Sciatic nerve (tissue), 2 donors: ENCODE measurements at regions not wholly inside any gene's neighbourhood (a gene's known extent, or its start where the extent isn't known, plus 50 kb on each side); places are given as distances from the start of the nearest gene placed in this dataset.
"Not testable (repeated sequence)": the region's sequence is repeated elsewhere in the genome, so short reads cannot be mapped to it uniquely, and the experiment has no call there.

Experiments
- ATAC-seq: fragments of 200-7000 bp; cut with Tn5 transposase; one replicate; pipeline ENCODE4 v1.9.1; 2020; ENCODE audit warnings: mild to moderate bottlenecking, moderate library complexity
- DNase-seq: peaks from one replicate; pipeline ENCODE4 v3.0.0-alpha.2; 2020; ENCODE audit warnings: low spot score
- intact Hi-C: fragments of 100-400 bp; cut with DNase I; formaldehyde crosslinking; loops from one replicate; pipeline ENCODE4 v1.14.2; 2022
- donor health status: DM: no; HTN: no; CAD: no.
- donor health status: DM: no; HTN: no; CAD: no.

DNA sequence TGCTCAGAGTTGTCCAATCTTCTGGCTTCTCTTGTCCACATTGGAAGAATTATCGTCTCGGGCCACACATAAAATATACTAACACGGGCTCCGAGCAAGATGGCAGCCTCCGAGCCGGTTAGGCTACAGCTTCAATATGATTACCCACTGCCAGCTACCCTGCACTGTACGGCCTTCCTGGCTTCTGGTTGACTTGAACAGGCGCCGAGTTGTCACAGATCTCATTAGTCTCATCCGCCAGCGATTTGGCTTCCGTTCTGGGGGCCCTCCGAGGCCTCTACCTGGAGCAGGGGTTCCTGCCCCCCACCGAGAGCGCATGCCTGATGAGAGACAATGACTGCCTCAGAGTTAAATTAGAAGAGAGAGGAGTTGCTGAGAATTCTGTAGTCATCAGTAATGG is 101.2 kb upstream of the NUDT6 start:
- DNase-seq (no peak), ATAC-seq (no peak)
- intact Hi-C loops = no loop called here

DNA sequence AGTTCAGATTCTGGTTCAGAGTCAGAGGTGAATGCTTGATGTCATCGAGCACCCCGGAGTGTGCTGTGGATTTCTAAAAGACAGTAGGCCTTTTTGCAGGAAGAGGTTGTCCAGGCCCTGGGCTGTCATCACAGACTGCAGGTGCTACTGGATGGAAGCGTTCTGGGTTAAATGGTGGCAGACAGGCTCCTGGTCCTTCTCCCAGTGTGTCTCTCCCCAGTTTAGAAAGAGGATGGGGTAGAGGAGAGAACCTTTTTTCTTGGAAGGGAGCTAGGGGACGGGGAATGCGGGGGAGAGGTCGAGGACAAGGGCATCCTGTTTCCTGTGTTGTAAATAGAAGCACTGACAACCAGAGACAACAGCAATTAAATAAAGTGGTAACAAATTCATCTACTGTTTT is 102.3 kb upstream of the NUDT6 start:
- DNase-seq = no peak
- ATAC-seq = no peak
- intact Hi-C loops = no loop called here

DNA sequence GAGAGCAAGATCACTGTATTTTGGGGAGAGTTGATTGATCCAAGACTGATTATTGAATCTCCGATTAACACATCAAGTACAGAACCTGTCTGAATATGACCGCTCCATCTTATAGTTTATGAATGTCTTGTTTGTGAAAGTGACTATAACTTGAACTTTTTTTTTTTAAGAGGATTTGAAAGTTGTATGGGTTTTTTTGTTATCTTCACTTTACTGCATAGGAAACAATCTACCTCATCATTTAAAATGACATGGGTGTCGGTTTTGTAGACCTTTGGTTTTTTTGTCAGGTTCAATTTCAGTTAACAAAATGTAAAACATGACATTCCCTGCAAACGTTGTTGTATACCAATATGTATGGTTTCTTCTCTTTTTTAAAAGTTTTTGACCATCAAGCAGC is 103.0 kb upstream of the NUDT6 start:
- DNase-seq (no peak), ATAC-seq (no peak)
- intact Hi-C loops = no loop called here

DNA sequence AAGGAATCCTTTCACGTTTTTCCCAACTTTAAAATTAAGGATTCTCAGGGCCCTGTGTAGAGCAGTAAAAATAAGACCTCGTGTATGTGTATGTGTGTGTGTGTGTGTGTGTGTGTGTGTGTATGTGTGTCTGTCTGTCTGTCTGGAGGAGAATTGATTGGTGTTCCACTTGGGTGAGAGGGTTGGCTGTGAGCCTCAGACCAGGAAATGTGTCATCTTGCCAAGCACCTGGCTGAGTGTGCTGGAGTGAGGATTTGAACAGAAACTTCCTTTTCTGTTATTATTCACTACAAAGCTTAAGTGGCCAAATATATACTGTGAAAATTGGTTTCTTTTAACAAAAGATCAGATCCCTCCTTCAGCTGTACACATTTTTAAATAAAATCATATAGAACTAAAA is 103.6 kb upstream of the NUDT6 start:
- intact Hi-C loops, ATAC-seq, DNase-seq: not testable (repeated sequence)

DNA sequence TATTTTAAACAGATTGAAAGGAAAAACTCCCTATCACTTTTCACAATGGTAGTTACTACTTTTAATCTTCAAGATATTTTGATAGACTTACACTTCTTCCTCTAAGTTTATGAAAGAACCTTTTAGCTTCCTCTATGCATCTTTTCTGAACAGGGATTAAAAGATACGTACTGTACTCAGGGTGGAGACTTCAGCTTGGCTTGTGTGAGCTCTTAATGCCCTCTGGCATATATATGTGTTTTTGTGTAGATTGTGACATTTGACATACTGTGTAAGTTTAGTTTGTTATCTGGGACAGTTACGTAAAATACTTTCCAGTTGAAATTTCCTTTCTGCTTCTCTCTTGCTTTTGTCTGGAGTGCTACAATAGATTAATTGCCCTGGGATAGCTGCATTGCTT is 109.3 kb upstream of the NUDT6 start:
- DNase-seq = no peak
- intact Hi-C loops = no loop called here
- no peak for ATAC-seq

DNA sequence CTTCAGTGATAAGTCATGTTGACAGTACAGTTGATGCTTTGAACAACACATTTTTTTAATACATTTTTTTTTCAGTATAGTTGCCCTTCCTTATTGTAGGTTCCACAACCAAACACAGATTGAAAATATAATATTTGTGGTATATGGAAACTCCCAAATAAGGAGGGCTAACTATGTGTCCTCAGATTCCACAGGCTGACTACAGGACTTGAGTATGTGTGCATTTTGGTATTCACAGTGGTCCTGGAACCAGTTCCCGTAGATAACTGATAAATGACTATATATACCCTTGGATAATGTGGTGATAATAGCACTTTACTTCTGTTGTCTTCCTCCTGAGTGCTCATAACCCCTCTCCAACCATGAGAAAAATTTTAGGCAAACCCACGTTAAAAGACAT is 111.6 kb upstream of the NUDT6 start:
- intact Hi-C loops = no loop called here
- ATAC-seq (no peak), DNase-seq (no peak)

DNA sequence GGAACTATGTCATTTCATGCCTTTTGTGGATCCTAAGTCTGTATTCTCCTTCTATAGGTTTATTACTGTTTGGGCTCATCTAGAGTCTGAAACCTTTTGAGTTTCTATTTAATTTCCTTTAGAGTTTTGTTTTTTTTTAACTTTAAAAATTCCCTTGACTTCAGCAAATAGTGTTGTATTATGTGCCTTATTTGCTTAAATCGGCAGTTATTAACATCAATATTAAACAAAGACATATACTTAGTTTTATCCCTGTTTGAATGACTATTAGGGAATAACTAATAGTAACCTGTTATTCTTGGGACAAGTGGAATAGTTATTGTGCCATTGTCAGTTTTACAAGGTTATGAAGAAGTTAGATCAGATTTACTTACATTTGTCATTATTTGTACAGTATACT is 112.8 kb upstream of the NUDT6 start:
- intact Hi-C loops = no loop called here
- ATAC-seq (no peak), DNase-seq (no peak)

DNA sequence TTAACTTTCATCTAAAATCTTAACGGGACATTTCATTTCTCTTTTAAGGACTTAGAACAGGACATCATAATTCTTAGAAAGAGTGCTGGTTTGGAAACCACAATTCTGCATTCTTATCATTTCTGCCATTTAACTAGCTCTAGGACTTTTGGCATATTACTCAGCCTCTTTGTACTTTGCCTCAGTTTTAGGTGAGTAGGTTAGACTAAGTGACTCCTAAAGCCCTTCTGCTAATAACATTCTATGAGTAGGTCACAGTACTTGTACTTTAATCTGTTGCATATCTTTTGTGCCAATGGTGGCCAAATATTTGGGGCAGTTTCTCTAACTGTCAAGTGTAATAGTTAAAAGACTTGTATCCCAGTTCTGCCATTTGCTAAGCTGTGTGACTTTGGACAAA is 115.4 kb upstream of the NUDT6 start:
- DNase-seq = no peak
- intact Hi-C loops = no loop called here
- no peak for ATAC-seq

DNA sequence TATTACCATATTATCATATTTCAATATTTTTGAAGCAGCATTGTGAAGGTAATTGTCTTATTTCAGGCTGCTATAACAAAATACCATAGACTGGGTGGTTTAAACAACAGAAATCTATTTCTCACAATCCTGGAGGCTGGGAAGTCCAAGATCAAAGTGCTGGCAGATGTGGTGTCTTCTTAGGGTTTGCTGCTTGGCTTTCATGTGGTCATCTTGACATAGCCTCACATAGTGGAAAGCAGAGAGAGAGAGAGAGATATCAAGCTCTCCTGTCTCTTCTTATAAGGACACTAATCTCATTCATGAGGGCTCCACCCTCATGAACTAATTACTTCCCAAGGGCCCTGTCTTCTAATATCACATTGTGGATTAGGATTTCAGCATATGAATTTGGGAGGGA is 119.7 kb upstream of the NUDT6 start:
- no peak for ATAC-seq
- DNase-seq = no peak
- intact Hi-C loops = no loop called here

DNA sequence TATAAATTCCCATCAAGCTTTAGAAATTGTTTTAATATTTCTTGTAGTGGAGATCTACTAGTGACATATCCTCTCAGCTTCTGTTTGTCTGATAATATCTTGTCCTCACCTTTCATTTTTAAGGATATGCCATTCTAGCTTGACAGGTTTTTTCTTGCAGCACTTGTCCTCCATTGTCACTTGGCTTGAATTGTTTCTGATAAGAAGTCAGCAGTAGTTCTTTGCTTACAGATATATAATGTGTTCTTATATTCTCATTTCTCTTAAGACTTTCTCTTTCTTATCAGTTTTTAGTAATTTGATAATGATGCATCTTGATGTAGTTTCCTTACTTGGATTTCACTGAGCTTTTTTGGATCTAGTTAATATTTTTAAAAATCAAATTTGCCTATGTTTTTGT is 120.6 kb upstream of the NUDT6 start:
- DNase-seq = no peak
- intact Hi-C loops = no loop called here
- no peak for ATAC-seq

DNA sequence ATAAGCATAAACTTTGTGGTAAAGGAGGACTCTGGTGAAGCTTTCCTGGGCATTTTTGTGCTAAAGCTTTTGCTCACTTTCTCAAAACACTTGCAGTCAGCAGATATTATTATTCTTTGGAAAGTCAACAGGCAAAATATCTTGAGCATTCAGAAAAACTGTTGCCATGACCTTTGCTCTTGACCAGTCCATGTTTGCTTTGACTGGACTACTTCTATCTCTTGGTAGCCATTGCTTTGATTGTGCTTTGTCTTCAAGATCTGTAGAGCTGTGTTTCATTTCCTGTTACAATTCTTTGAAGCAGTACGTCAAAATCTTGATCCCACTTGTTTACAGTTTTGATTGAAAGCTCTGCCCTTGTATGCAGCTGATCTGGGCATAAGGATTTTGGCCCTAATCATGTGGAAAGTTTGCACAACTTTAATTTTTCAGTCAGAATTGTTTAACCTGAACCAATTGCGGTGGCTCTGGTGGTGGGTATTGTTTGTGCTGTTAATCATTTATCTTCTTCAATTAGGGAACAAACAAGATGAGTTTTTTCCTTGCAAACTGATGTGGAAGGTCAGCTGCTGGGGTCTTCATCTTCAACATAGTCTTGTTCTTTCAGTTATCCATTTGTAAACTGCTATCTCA is 121.5 kb upstream of the NUDT6 start:
- intact Hi-C loops = no loop called here
- DNase-seq (no peak), ATAC-seq (no peak)

DNA sequence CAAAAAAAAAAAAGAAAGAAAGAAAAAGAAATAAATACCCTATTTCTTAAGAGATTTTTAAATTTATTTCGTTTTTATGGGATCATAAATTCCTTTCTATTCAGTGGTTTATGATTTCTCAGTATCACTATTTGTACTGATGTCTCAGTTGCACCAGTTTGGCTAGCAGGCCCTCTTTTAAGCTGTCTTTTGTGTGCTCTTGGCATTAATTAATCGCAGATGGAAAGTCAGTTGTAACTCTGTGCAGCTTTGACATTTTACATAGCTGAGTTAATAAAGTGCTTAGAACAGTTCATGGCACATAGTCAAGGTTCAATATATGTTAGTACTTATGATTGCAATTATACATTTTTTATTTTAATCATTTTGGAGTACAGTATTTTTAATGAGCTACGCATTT is 123.7 kb upstream of the NUDT6 start:
- intact Hi-C loops = no loop called here
- no peak for ATAC-seq
- no peak for DNase-seq

DNA sequence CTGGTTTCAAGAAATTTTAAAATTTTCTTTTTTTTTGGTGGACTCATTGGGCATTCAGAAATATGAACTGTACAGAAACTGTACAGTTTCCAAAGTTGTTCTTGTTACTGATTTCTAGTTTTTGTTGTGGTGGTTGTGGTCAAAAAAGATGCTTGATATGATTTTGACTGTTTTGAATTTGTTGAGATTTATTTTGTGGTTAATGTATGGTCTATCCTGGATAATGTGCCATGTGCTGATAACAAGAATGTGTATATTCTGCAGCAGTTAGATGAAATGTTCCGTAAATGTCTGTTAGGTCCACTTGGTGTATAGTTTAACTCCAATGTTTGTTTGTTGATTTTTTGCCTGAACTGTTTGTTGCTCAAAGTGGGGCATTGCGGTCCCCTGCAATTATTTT is 127.6 kb upstream of the NUDT6 start:
- ATAC-seq (no peak), DNase-seq (no peak)
- intact Hi-C loops = no loop called here

DNA sequence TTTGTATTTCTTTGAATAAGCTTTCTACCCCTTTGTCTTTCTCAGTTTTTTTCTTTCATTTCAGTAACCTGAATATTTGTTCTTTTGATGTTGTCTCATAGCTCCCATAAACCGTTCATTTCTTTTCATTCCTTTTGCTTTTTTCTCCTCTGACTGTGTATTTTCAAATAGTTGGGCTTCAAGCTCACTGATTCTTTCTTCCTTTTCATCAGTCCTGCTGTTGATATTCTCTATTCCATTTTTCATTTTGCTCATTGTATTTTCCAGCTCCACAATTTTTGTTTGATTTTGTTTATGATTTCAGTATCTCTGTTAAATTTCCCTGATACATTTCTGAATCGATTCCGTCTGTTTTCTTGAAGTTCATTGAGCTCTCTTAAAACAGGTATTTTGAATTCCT is 129.6 kb upstream of the NUDT6 start:
- no peak for DNase-seq
- ATAC-seq = no peak
- intact Hi-C loops = no loop called here

DNA sequence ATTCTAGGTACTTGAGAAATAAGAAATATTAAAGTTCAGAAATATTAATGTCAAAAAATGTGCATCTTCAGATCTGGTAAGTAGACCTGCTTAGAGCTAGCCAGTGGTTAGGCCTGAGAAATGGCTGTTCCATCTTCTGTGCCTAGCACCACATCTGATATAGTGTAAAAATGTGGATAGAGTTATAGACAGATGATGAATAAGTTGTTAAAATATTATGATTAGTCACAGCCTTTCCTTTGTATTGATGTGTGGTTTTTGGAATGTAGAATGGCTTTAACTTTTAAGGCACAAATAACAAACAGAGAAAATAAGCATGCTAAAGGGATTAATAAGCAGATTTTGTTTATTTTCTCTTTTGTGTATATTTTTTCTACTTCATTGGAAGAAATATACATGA is 133.5 kb upstream of the NUDT6 start:
- intact Hi-C loops = no loop called here
- ATAC-seq (no peak), DNase-seq (no peak)

DNA sequence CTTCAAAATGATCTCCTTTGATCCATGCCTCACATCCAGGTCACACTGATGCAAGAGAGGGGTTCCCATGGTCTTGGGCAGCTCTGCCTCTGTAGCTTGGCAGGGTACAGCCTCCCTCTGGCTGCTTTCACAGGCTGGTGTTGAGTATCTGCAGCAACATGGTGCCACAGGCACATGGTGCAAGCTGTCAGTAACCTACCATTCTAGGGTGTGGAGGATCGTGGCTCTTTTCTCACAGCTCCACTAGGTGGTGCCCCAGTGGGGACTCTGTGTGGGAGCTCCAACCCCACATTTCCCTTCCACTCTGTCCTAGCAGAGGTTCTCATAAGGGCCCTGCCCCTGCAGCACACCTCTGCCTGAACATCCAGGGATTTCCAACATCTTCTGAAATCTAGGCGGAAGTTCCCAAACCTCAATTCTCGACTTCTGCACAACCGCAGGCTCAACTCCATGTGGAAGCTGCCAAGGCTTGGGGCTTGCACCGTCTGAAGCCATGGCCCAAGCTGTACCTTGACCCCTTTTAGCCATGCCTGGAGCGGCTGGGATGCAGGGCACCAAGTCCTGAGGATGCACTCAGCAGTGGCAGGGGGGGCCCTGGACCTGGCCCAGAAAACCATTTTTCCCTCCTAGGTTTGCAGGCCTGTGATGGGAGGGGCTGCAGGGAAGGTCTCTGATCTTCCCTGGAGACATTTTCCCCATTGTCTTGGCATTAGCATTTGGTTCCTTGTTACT is 137.8 kb upstream of the NUDT6 start:
- intact Hi-C loops = no loop called here
- ATAC-seq (no peak), DNase-seq (no peak)

DNA sequence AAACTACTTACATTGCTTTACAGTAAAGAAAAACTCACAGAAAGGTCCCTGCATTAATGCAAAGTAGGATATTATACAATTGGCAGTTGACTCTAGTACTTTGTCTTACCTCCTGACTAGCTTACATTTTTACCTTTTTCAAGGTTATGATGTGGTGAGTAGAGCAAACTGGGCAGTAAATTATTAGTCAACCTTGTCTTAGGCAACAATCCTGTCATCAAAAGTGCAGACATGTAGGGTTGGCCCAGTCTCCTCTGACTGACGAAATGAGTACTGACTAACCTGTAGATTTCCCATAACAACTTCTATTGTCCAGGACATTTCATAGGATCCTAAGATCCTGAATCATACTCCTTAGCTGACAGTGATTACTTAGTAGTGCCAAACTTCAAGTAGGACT is 142.0 kb upstream of the NUDT6 start:
- DNase-seq (no peak), ATAC-seq (no peak)
- intact Hi-C loops = no loop called here

DNA sequence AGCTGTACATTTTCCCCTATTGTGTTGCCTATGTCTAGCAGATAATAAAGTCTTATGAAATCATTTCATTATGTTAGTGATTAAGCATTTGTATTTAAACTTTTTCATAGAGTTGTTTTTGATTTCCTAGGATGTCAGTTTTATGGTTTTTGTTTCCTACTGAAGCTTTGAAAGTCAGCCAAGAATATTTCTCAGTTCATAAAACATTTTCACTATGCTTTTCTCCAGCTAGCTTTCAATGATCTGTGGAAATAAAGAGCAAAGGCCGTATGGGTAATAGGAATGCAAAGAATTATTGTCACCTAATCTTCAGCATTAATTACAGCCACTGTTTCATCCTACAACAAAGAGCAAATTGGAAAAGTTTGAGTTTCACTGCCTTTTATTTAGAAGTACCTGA is 145.7 kb upstream of the NUDT6 start:
- no peak for DNase-seq
- ATAC-seq = no peak
- intact Hi-C loops = no loop called here

DNA sequence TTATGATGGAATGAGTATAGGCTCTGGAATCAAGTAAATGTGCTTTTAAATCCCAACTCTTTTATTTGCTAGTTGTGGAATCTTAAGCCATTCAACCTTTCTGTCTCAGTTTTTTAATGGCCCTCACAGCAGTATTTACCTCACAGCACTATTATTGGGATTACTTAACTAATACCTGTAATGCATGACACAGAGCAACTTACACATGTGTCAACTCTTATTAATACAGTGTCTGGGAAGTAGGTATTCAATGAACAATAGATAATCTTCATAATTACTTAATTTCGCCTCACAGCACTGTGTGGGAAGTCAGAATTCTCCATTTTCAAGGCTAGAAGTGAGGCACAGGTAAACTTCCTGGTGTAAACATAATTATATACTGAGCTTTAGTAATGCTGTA is 149.7 kb upstream of the NUDT6 start:
- DNase-seq = no peak
- intact Hi-C loops = loop anchor here (5.0 kb wide), 1 partner anchor 90 kb away; no protein-coding TSS in a partner anchor
- ATAC-seq = no peak

DNA sequence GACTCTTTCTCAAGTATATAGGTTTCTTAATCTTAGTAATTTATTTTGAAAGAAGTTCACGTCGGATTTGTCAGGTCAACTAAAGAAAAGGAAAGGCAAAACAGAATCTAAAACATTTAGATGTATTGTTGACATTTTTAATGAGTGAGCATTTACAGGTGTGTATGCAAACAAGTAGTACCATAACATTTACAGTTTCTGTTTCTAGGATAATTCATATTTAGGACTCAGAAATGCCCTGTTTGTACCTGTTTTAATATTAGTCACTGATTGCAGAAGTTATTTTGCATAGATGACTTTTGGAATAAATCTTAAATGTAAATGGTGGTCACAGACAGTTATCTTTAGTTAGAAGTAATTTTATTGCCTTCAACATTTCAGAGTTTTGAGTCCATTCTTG is 151.3 kb upstream of the NUDT6 start:
- ATAC-seq = no peak
- DNase-seq = no peak
- intact Hi-C loops = loop anchor here (5.0 kb wide), 1 partner anchor 89 kb away; no protein-coding TSS in a partner anchor

DNA sequence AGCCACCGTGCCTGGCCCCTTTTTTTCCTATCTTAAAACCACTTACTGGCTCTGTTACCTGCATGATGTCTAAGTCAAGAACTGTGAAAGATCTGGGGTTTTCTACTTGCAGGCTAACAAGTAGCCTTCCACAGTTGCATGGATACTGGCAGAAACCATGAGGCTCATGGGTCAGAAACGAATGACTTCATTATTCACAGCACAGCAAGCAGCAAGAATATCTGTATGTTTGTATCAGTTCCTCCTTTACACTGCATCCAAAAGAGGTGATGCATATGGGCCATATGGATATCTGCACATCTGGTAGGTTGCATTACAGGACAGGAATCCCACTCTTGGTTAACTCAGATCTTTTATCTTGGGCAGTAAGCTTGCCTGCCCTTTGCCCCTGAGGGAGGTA is 154.9 kb upstream of the NUDT6 start:
- ATAC-seq (no peak), DNase-seq (no peak)
- intact Hi-C loops = no loop called here
